ENCODE measurements at regions not wholly inside any gene's neighbourhood (a gene's known extent, or its start where the extent isn't known, plus 50 kb on each side); places are given as distances from the start of the nearest gene placed in this dataset.
"Not testable (repeated sequence)": the region's sequence is repeated elsewhere in the genome, so short reads cannot be mapped to it uniquely, and the experiment has no call there.

DNA sequence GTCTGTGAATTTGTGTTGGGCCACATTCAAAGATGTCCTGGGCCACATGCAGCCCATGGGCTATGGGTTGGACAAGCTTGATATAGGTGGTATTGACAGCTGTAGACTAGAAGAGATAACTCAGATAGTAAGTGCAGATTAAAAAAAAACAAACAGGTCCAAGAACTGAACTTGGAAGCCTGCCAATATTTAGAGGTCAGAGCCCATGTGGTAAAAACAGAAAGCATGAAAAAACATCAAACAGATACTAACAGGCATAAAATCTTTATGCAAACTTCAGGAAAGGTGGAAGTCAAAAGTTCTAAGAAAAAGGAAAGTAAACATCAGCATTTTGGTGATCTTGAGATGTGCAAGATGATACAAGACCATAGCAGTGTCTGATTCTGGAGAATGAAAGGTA lies 155.1 kb upstream of the NR4A3 start:
- H3K4me3 ChIP-seq (ENCODE audit: low read length), result no peak overlapping the region
- H3K27me3 ChIP-seq (ENCODE audit: control insufficient read depth, low read length), result no peaks in the 10 kb centered on the region
- no peaks in the 10 kb centered on the region for H3K36me3 ChIP-seq (ENCODE audit: control insufficient read depth, low read length)
- H3K4me2 ChIP-seq (ENCODE audit: low read length), result no peak overlapping the region
- H3K4me1 ChIP-seq (ENCODE audit: control insufficient read depth, low read length), result peaks cover 4% of the 10 kb centered on the region; the same call in 1 of the 2 replicates
- no peaks in the 10 kb centered on the region for H3K79me2 ChIP-seq (ENCODE audit: control insufficient read depth, low read length)
- H3K27ac ChIP-seq (ENCODE audit: low read depth, low read length), result no peak overlapping the region
- no peaks in the 10 kb centered on the region for H3K9me3 ChIP-seq (ENCODE audit: control insufficient read depth, insufficient read depth, low read length)
- H4K20me1 ChIP-seq (ENCODE audit: control insufficient read depth, insufficient read depth, low read depth, low read length), result no peaks in the 10 kb centered on the region
- H3F3A ChIP-seq (ENCODE audit: control insufficient read depth, insufficient read depth), result no peaks in the 10 kb centered on the region
- TF ChIP-seq EZH2phosphoT487 (IDR thresholded peaks at IDR 0.05; ENCODE audit: borderline replicate concordance, low read length), result no peak
- TF ChIP-seq, protein P1, sequence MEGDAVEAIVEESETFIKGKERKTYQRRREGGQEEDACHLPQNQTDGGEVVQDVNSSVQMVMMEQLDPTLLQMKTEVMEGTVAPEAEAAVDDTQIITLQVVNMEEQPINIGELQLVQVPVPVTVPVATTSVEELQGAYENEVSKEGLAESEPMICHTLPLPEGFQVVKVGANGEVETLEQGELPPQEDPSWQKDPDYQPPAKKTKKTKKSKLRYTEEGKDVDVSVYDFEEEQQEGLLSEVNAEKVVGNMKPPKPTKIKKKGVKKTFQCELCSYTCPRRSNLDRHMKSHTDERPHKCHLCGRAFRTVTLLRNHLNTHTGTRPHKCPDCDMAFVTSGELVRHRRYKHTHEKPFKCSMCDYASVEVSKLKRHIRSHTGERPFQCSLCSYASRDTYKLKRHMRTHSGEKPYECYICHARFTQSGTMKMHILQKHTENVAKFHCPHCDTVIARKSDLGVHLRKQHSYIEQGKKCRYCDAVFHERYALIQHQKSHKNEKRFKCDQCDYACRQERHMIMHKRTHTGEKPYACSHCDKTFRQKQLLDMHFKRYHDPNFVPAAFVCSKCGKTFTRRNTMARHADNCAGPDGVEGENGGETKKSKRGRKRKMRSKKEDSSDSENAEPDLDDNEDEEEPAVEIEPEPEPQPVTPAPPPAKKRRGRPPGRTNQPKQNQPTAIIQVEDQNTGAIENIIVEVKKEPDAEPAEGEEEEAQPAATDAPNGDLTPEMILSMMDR (IDR thresholded peaks at IDR 0.05; ENCODE audit: low read depth, low read length, poor library complexity, severe bottlenecking), result no peak
- no peaks in the 10 kb centered on the region for H3K9me2 ChIP-seq (replicated peaks; ENCODE audit: control insufficient read depth, low read length)

DNA sequence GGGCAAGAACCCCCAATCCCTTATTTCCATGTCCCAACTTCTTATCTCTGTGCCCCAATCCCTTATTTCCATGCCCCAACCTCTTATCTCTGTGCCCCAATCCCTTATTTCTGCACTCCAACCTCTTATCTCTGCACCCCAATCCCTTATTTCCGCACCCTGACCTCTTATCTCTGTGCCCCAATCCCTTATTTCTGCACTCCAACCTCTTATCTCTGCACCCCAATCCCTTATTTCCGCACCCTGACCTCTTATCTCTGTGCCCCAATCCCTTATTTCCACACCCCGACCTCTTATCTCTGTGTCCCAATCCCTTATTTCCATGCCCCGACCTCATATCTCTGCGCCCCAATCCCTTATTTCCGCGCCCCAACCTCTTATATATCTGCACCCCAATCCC lies 150.8 kb upstream of the NR4A3 start:
- H3F3A ChIP-seq (ENCODE audit: control insufficient read depth, insufficient read depth); H3K4me2 ChIP-seq (ENCODE audit: low read length); H3K27me3 ChIP-seq (ENCODE audit: control insufficient read depth, low read length); H3K9me2 ChIP-seq (replicated peaks; ENCODE audit: control insufficient read depth, low read length); H3K36me3 ChIP-seq (ENCODE audit: control insufficient read depth, low read length); H3K27ac ChIP-seq (ENCODE audit: low read depth, low read length); H3K79me2 ChIP-seq (ENCODE audit: control insufficient read depth, low read length); H3K4me1 ChIP-seq (ENCODE audit: control insufficient read depth, low read length); H3K9me3 ChIP-seq (ENCODE audit: control insufficient read depth, insufficient read depth, low read length); H3K4me3 ChIP-seq (ENCODE audit: low read length); H4K20me1 ChIP-seq (ENCODE audit: control insufficient read depth, insufficient read depth, low read depth, low read length): not testable (repeated sequence)

DNA sequence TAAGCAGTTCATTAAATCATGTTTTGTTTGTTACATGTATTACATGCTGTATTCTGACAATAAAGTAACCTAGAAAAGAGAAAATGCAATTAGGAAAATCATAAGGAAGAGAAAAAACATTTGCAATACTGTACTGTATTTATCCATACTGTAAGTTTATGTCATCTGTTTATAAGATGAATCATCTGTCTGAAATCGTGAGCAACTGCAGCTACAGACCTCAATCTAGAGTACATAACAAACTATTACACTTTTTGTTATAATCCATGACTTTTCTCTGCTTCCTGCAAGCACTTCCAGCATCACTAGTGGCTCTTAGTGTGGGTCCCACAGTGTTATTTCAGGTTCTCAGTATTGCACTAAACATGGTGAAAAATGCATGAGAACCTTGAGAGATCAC lies 144.4 kb upstream of the NR4A3 start:
- TF ChIP-seq, protein P1 (IDR thresholded peaks at IDR 0.05; ENCODE audit: low read depth, low read length, poor library complexity, severe bottlenecking), result no peak
- TF ChIP-seq EZH2phosphoT487 (IDR thresholded peaks at IDR 0.05; ENCODE audit: borderline replicate concordance, low read length), result no peak
- no peaks in the 10 kb centered on the region for H3K36me3 ChIP-seq (ENCODE audit: control insufficient read depth, low read length)
- H3K4me1 ChIP-seq (ENCODE audit: control insufficient read depth, low read length), result no peaks in the 10 kb centered on the region
- H4K20me1 ChIP-seq (ENCODE audit: control insufficient read depth, insufficient read depth, low read depth, low read length), result no peaks in the 10 kb centered on the region
- no peaks in the 10 kb centered on the region for H3K9me2 ChIP-seq (replicated peaks; ENCODE audit: control insufficient read depth, low read length)
- H3K9me3 ChIP-seq (ENCODE audit: control insufficient read depth, insufficient read depth, low read length), result peaks cover 5% of the 10 kb centered on the region; the same call in 1 of the 2 replicates
- H3K4me2 ChIP-seq (ENCODE audit: low read length), result no peak overlapping the region
- no peak overlapping the region for H3K4me3 ChIP-seq (ENCODE audit: low read length)
- no peaks in the 10 kb centered on the region for H3F3A ChIP-seq (ENCODE audit: control insufficient read depth, insufficient read depth)
- no peak overlapping the region for H3K27ac ChIP-seq (ENCODE audit: low read depth, low read length)
- no peaks in the 10 kb centered on the region for H3K27me3 ChIP-seq (ENCODE audit: control insufficient read depth, low read length)
- H3K79me2 ChIP-seq (ENCODE audit: control insufficient read depth, low read length), result no peaks in the 10 kb centered on the region

DNA sequence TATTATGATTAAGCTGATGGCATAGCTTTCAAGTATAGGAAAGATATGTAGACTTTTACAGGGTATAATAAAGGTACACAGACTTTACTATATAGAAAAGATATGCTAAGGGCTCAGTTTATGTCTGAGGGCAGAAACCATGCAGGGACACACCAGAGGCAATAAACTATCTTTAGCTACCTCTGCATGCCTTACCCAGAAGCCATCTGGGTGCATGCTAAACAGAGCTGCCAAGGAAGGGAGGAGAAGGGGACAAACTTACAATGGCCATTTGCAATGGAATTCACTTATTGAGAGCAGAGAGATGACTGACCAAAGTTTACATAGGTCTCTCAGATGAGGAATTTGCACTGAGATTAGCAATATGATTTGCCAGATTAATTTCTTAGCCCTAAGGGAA lies 143.1 kb upstream of the NR4A3 start:
- Histone ChIP-seq H4K20me1 (ENCODE audit: control insufficient read depth, insufficient read depth, low read depth, low read length) (no peaks in the 10 kb centered on the region), H3F3A (ENCODE audit: control insufficient read depth, insufficient read depth) (no peaks in the 10 kb centered on the region), H3K4me2 (ENCODE audit: low read length) (no peak overlapping the region), H3K36me3 (ENCODE audit: control insufficient read depth, low read length) (no peaks in the 10 kb centered on the region), H3K27ac (ENCODE audit: low read depth, low read length) (no peak overlapping the region), H3K79me2 (ENCODE audit: control insufficient read depth, low read length) (no peaks in the 10 kb centered on the region), H3K27me3 (ENCODE audit: control insufficient read depth, low read length) (no peaks in the 10 kb centered on the region), H3K4me1 (ENCODE audit: control insufficient read depth, low read length) (no peaks in the 10 kb centered on the region), H3K4me3 (ENCODE audit: low read length) (no peak overlapping the region), H3K9me3 (ENCODE audit: control insufficient read depth, insufficient read depth, low read length) (peaks cover 5% of the 10 kb centered on the region; the same call in 1 of the 2 replicates), H3K9me2 (replicated peaks; ENCODE audit: control insufficient read depth, low read length) (no peaks in the 10 kb centered on the region)
- TF ChIP-seq, protein P1 (IDR thresholded peaks at IDR 0.05; ENCODE audit: low read depth, low read length, poor library complexity, severe bottlenecking), result no peak
- no peak for TF ChIP-seq EZH2phosphoT487 (IDR thresholded peaks at IDR 0.05; ENCODE audit: borderline replicate concordance, low read length)

Measured in DOHH2 (cell line).